HG03460 (cell line): ENCODE measurements at regions not wholly inside any gene's neighbourhood (a gene's known extent, or its start where the extent isn't known, plus 50 kb on each side); places are given as distances from the start of the nearest gene placed in this dataset.
"Not testable (repeated sequence)": the region's sequence is repeated elsewhere in the genome, so short reads cannot be mapped to it uniquely, and the experiment has no call there.

Source experiments
- ATAC-seq: cut with Tn5 transposase; IDR thresholded peaks from one replicate; pipeline ENCODE4 v1.9.1; 2021; ENCODE audit not compliant: unreplicated experiment

- no peak for ATAC-seq
Measured at GRCh38 chr1:80170811-80171485, 1164.4 kb upstream of the ADGRL4 start.

GRCh38 chr1:80164150-80164549 is 1157.6 kb upstream of the ADGRL4 start:
- no peak for ATAC-seq

DNA sequence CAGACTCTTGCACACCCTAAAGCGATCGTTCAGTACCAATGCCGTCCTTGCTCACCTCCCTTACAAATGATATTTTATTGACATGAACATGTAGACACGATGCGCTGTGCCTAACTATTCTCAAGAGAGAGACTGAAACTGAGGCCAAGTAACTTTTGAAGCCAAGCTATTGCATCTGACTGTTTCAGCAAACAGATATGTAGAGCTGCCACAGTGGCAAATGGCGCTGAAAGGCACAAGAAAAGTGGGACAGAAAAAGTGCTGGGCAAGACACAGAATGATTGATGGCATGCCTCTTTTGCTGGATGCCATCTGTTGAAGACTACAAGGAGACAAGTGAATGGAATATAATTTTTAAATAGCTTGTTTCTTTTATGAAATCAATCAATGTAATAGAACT is 1157.2 kb upstream of the ADGRL4 start:
- no peak for ATAC-seq

- no peak for ATAC-seq
Measured at GRCh38 chr1:80158771-80159170, 1152.2 kb upstream of the ADGRL4 start.

DNA sequence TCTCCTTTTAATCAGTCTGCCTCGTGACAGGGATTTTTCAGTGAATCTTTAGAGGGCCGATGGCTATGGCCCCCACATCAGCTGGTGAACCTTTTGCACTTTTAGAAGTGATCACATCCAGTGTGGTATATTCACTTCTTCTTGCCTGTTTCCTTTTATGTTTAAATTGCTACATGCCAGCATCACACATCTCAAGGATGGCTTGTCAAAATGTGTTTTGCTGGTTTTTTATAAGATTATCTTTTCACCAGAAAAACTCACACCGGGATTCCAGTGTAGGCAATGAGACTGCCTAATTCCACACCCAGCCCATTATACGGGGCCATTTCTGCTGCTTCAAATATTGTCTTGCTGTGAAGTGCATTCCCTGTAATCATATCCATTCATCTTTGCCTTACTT is 1151.7 kb upstream of the ADGRL4 start:
- no peak for ATAC-seq

- ATAC-seq = no peak
Measured at GRCh38 chr1:80155371-80155770, 1148.8 kb upstream of the ADGRL4 start.

- ATAC-seq = no peak
Measured at GRCh38 chr1:80154176-80154575, 1147.6 kb upstream of the ADGRL4 start.

DNA sequence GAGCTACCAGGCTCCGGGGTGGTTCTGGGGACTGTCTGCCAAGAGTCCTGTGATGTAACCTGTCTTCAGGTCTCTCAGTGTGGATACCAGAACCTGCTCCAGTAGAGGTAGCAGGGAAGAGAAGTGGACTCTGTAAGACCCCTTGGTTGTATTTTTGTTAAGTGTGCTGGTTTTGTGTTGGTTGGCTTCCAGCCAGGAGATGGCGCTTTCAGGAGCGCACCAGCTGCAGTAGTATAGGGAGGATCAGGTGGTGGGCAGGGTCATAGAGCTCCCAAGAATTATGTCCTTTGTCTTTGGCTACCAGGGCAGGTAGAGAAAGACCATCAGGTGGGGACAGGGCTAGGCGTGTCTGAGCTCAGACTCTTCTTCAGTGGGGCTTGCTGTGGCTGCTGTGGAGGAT is 1147.2 kb upstream of the ADGRL4 start:
- ATAC-seq = no peak

GRCh38 chr1:80143361-80143760 is 1136.8 kb upstream of the ADGRL4 start:
- no peak for ATAC-seq

DNA sequence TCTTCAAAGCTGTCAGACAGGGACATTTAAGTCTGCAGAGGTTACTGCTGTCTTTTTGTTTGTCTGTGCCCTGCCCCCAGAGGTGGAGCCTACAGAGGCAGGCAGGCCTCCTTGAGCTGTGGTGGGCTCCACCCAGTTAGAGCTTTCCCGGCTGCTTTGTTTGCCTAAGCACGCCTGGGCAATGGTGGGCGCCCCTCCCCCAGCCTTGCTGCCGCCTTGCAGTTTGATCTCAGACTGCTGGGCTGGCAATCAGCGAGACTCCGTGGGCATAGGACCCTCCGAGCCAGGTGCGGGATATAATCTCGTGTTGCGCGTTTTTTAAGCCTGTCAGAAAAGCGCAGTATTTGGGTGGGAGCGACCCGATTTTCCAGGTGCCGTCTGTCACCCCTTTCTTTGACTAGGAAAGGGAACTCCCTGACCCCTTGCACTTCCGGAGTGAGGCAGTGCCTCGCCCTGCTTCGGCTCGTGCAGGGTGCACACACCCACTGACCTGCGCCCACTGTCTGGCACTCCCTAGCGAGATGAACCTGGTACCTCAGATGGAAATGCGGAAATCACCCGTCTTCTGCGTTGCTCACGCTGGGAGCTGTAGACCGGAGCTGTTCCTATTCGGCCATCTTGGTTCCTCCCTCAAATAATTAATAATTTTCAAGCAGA is 1131.5 kb upstream of the ADGRL4 start:
- not testable (repeated sequence) for ATAC-seq

DNA sequence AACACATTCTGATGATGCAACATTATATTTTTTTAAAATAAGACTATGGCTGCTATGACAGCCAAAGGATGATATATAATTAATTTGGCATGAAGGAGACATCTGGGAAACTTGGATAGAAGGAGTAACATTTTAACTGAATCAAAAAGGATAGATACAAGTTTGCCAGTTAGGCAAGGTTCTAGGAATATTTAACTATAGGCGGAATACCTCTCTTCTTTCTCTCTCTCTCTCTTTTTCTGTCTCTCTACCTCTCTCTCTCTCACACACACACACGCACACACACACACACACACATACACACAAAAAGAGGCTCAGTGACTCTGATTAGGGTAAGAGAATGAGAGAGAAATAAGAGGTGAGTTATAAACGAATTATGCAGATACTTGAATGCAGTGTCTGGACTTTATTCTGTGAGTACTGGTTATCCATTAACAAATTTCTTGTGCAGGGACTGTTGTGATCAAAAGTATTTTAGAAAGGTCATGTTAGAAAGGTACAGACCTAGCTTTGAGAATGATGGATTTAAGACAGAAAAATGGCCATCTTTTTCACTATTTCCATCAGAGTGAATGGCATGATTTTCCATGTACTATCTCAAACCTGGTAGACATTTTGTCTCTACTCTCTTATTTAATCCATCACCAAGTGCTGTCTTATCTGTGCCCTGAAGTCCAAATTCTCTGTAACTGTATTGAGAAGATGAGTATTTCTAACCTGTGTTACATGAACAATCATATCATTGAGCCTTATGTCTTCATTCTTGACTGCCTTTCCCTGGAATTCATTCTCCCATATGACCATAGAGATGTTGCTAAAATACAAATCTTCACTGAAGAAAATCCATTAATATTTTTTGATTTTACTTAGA is 1106.9 kb upstream of the ADGRL4 start:
- ATAC-seq = no peak

DNA sequence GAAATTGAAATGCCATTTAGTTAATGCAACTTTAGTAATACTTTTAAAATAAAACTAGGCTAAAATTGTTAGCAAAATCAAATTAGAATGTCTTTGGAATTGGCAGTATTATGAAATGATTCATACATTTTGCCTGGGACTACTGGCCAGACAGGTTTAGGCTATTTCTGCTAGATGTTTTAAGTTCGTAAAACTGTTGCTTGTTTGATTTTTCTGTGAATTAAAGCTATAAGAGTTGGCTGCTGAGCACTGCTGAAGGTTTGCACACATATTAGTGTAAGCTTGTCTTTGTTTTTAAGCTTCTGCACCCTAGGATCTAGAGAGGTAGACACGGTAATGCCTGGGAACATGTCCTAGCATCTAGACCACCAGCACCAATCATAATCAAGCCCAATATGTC is 1094.6 kb upstream of the ADGRL4 start:
- no peak for ATAC-seq

DNA sequence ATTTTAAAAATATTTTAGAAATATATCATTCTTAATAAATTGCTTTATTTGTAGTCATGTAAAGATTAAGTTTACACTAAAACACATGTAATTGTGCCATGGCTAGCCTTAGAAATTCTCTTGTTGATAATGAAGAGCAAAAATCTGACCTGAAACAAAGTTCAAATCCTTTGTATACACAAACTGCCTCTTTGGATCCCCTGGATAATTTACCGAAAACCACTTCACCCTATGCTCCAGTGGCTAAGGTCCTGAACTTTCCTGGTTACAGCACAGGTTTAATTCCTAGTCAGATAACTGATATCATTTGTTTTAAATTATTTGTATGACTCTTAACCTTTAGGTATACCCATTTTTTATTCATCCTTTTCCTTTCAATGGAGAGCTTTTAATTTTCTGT is 1093.2 kb upstream of the ADGRL4 start:
- no peak for ATAC-seq

- ATAC-seq = no peak
Measured at GRCh38 chr1:80085067-80085466, 1078.5 kb upstream of the ADGRL4 start.

GRCh38 chr1:80083892-80084291 is 1077.4 kb upstream of the ADGRL4 start:
- ATAC-seq = no peak

- no peak for ATAC-seq
Measured at GRCh38 chr1:80076469-80076868, 1069.9 kb upstream of the ADGRL4 start.

- ATAC-seq = no peak
Measured at GRCh38 chr1:80075351-80075750, 1068.8 kb upstream of the ADGRL4 start.

DNA sequence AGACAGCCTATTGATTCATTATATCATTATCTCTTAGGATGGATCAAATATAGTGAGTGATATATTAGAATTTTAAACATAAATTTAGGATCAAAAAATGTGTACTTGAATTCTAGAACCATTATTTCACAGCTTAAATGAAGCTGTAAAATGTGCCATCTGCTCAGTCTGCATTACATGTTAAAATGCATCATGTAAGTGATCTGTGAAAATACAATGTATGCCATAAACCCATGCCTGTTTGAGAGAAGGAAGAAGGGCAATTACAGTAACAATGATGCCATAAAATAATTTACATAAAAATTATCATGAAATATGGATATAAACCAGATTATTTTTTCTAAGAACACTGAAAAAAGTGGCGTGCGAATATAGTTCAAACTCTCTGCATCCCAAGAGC is 1066.0 kb upstream of the ADGRL4 start:
- no peak for ATAC-seq

GRCh38 chr1:80066060-80066459 is 1059.5 kb upstream of the ADGRL4 start:
- no peak for ATAC-seq

DNA sequence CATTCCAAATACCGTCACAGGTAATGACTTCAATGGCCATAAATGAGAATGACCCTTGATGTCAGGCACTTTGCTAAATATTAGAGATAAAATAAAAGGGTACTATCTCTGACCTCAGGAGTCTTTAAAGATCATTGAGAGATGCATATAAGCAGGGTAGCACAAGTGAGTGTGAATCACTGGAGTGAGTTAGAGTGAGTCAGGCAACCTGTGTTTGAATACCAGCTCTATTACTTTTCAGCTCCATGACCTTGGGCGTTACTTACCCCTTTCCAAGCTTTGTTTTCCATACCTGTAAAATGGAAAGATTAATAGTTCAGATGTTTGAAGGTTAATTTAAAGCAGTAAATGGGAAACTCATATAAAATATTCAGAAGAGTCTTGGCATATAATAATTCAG is 1058.0 kb upstream of the ADGRL4 start:
- no peak for ATAC-seq

GRCh38 chr1:80059940-80060339 is 1053.4 kb upstream of the ADGRL4 start:
- ATAC-seq = no peak

DNA sequence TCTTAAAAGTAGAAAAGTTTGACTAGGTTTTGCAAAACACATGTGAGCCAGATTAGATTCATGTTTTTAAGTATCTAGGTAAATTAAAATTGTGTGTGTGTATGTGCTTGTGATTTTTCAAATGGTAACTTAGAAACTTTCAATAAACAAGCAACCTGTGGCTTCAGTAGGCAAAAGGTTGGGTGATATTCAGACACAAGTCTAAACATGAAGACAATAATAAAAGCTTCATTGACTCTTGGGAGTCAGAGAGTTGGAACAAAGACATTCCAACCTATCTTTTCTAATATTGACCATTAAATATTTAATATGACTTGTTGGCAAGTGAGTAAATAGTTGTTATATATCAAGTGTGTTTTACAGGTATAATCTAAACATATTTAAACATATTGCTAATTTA is 1049.6 kb upstream of the ADGRL4 start:
- ATAC-seq = no peak
